Muscle of leg (tissue), 3 donors: ENCODE measurements at regions not wholly inside any gene's neighbourhood (a gene's known extent, or its start where the extent isn't known, plus 50 kb on each side); places are given as distances from the start of the nearest gene placed in this dataset.

Source experiments
- DNase-seq: peaks from one replicate; pipeline ENCODE4 v3.0.0; 2013
- H3K27ac ChIP-seq: one replicate; pipeline ENCODE4 v1.5.1; 2013; ENCODE audit warnings: mild to moderate bottlenecking, low read length, control low read depth
- H3K27me3 ChIP-seq: one replicate; pipeline ENCODE4 v1.6.1; 2013; ENCODE audit warnings: low read length; ENCODE audit not compliant: control insufficient read depth, insufficient read depth
- H3K36me3 ChIP-seq: one replicate; pipeline ENCODE4 v1.6.1; 2013; ENCODE audit warnings: low read length; ENCODE audit not compliant: control insufficient read depth, insufficient read depth
- H3K4me1 ChIP-seq: one replicate; pipeline ENCODE4 v1.6.1; 2013; ENCODE audit warnings: low read length; ENCODE audit not compliant: control insufficient read depth, insufficient read depth
- H3K4me3 ChIP-seq: one replicate; pipeline ENCODE4 v1.5.1; 2013; ENCODE audit warnings: low read length, control low read depth
- H3K9me3 ChIP-seq: replicated peaks from 2 replicates; pipeline ENCODE4 v1.6.1; 2013; ENCODE audit warnings: low read depth, low read length; ENCODE audit not compliant: control insufficient read depth
- WGBS: methylation state at CpG from one replicate; pipeline ENCODE4 v1.1.5; 2013; ENCODE audit warnings: missing lambda C conversion rate; ENCODE audit not compliant: insufficient coverage; 5-methylcytosine and 5-hydroxymethylcytosine counted together

DNA sequence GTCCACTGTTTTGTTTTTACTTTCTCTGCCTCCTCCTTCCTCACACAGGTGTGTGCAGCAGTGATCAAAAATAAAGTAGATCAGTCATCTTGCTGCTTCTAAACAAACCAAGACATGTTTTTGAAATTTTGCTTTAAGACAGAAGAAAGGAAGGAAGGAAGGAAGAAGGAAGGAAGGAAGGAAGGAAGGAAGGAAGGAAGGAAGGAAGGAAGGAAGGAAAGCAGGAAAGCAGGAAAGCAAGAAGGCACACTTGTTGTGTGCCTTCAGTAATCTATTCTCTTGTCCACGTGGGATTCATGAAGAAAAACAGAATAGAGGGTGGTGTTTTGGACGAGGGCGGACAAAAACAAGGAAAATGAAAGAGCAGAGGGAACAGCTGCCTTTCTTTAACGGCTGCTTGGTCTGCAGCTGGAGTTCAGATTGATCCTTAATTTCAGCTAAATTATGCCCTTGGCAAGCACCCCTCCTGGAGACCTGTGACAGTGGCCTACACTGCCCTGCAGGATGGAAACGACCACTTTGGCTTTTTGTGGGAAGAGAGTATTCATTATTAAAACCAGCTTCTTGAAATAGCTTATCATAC, 188.5 kb upstream of the IRX3 start:
- Histone ChIP-seq H3K36me3 (no peaks in the 10 kb centered on the region), H3K27ac (peak overlapping the region; percentile 13), H3K27me3 (peaks cover 4% of the 10 kb centered on the region), H3K9me3 (no peaks in the 10 kb centered on the region), H3K4me3 (no peak overlapping the region), H3K4me1 (peaks cover 26% of the 10 kb centered on the region)
- DNase-seq = peak; percentile 30
- WGBS = 30% methylated on average over 3 of the region's 5 CpGs

GRCh38 chr16:54473226-54473993, 186.8 kb upstream of the IRX3 start:
- WGBS = 69% methylated on average over 3 of the region's 8 CpGs
- peaks cover 4% of the 10 kb centered on the region for H3K27me3 ChIP-seq
- H3K36me3 ChIP-seq = no peaks in the 10 kb centered on the region
- peaks cover 29% of the 10 kb centered on the region for H3K4me1 ChIP-seq
- no peak overlapping the region for H3K27ac ChIP-seq
- no peaks in the 10 kb centered on the region for H3K9me3 ChIP-seq
- peak; percentile 33 for DNase-seq
- no peak overlapping the region for H3K4me3 ChIP-seq

DNA sequence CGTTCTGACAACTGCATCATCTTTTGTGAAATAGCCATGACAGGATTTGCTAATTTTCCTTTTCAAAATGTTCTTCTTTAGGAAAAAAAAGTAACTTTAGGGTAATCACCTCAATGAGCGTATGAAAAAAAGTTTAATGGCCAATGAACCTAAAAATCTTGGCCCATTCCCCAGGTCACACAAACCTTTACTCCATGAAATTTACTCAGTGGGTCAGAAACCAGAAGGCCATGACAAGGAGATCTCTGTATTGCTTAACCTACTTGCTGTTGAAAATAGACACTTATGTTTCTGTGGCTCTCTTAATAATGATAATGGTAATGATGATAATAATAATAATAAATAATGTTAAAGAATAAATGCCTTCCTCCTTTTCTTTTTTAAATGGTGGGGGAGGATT, 180.8 kb upstream of the IRX3 start:
- H3K9me3 ChIP-seq = peaks cover 13% of the 10 kb centered on the region
- no peaks in the 10 kb centered on the region for H3K36me3 ChIP-seq
- no peak overlapping the region for H3K4me3 ChIP-seq
- peaks cover 16% of the 10 kb centered on the region for H3K4me1 ChIP-seq
- DNase-seq = no peak
- peaks cover 2% of the 10 kb centered on the region for H3K27me3 ChIP-seq
- WGBS = no CpG with 5 or more reads among the region's 2 CpGs
- no peak overlapping the region for H3K27ac ChIP-seq

GRCh38 chr16:54466233-54466632, 179.6 kb upstream of the IRX3 start:
- 86% methylated on average over 1 of the region's 3 CpGs for WGBS

GRCh38 chr16:54465063-54465462, 178.5 kb upstream of the IRX3 start:
- Histone ChIP-seq H3K4me3 (no peak overlapping the region), H3K27ac (no peak overlapping the region), H3K9me3 (peaks cover 13% of the 10 kb centered on the region), H3K4me1 (peaks cover 10% of the 10 kb centered on the region), H3K36me3 (no peaks in the 10 kb centered on the region), H3K27me3 (no peaks in the 10 kb centered on the region)
- no CpG with 5 or more reads among the region's 4 CpGs for WGBS
- DNase-seq = no peak

More at GRCh38 chr16:54466233-54466632, 179.6 kb upstream of the IRX3 start:
- peaks cover 7% of the 10 kb centered on the region for H3K4me1 ChIP-seq
- H3K36me3 ChIP-seq = no peaks in the 10 kb centered on the region
- DNase-seq = no peak
- H3K27me3 ChIP-seq = peaks cover 2% of the 10 kb centered on the region
- H3K4me3 ChIP-seq = no peak overlapping the region
- H3K9me3 ChIP-seq = peaks cover 13% of the 10 kb centered on the region
- H3K27ac ChIP-seq = no peak overlapping the region

GRCh38 chr16:54462771-54463170, 176.2 kb upstream of the IRX3 start:
- Histone ChIP-seq H3K4me3 (no peak overlapping the region), H3K36me3 (no peaks in the 10 kb centered on the region), H3K4me1 (peaks cover 6% of the 10 kb centered on the region), H3K27ac (no peak overlapping the region), H3K9me3 (peaks cover 13% of the 10 kb centered on the region), H3K27me3 (peaks cover 3% of the 10 kb centered on the region)
- no CpG with 5 or more reads among the region's 2 CpGs for WGBS
- DNase-seq = no peak

DNA sequence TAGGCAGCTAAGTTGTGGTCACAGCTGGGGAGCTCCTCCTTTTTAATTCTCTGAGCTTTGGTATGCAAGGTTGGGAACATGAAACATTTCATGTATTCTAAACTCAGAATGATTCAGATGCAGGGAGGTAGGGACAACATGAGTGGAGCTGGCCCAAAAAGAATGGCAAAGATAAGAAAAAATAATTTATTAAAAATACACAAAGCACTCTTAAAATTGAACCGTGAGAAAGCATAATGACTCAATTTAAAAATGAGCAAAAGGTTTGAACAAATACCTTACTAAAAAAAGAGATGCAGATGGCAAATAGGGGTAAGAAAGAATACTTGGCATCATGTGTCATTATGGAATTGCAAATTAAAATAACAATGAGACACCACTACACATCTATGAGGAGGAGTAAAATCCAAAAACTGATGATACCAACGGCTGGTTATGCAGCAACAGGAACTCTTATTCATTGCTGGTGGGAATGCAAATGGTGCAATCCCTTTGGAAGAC, 175.6 kb upstream of the IRX3 start:
- no peak for DNase-seq
- no CpG with 5 or more reads among the region's 2 CpGs for WGBS
- peaks cover 13% of the 10 kb centered on the region for H3K9me3 ChIP-seq
- peaks cover 6% of the 10 kb centered on the region for H3K4me1 ChIP-seq
- no peak overlapping the region for H3K4me3 ChIP-seq
- H3K36me3 ChIP-seq = no peaks in the 10 kb centered on the region
- no peak overlapping the region for H3K27ac ChIP-seq
- H3K27me3 ChIP-seq = peaks cover 8% of the 10 kb centered on the region

DNA sequence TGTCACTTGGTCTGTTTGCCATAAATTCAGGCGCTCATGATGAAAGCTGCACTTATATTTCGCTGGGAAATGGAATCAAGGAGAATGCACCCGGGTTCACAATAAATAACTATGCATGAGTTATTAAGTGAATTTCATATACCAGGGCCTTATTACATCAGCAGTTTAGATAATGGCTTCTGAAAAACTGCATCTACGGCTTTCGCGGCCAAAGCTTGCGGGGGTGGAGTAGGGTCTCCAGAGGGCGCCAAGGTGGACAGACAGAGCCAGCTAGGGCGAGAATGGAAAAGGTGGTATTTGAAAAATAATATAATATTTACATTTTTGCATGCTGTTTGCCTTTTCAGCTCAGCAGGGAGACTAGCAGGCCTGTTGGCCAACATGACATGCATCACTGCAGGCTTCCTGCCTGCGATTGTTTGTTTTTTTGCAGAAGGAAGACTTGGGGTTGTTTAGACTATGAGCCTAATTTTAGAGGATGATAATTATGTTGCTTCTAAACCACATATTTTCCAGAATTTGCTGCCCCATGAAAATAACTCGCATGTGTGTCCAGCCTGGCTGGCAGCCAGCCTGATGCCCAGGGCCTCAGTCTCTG, 173.8 kb upstream of the IRX3 start:
- WGBS = 47% methylated on average over 3 of the region's 11 CpGs
- Histone ChIP-seq H3K36me3 (no peaks in the 10 kb centered on the region), H3K4me1 (peaks cover 6% of the 10 kb centered on the region), H3K27ac (no peak overlapping the region), H3K27me3 (peaks cover 10% of the 10 kb centered on the region), H3K9me3 (peaks cover 13% of the 10 kb centered on the region), H3K4me3 (no peak overlapping the region)
- DNase-seq = no peak

DNA sequence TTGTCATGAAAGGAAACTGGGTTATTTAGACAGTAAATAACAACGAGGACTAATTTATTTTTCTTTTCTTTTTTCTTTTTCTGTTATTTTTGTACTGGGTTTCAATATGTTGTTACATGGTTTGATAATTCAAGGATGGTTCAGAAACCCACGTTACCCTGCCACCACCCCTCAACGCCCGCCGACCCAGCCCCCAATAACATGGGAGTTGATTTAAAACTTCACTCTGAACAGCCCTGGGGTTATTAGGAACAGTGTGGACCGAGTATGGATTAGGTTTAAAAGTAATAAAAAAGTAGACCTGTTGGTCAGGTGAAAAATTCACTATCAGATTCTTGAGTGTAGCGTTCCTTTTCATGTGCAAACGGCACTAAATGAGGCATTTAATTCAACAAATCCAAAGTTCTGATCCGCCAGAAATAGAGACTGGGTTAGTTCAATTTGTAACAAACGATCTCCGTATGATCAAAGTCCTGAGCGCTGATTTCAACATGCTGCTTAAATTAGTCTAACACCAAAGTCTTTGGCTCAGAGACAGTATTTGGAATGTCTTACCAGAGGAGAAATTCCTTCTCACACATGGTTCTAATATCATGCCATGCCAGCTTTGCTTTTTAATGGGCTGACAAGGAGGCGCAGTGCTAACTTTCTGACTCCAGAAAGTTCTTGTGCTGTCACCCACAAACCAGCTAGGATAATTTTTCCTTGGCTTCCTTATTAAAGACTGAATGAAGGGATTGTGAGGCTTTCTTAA, 173.1 kb upstream of the IRX3 start:
- no peak overlapping the region for H3K27ac ChIP-seq
- H3K9me3 ChIP-seq = peaks cover 13% of the 10 kb centered on the region
- H3K27me3 ChIP-seq = peaks cover 14% of the 10 kb centered on the region
- peak; percentile 44 for DNase-seq
- no CpG with 5 or more reads among the region's 13 CpGs for WGBS
- H3K4me3 ChIP-seq = no peak overlapping the region
- peaks cover 6% of the 10 kb centered on the region for H3K4me1 ChIP-seq
- no peaks in the 10 kb centered on the region for H3K36me3 ChIP-seq

GRCh38 chr16:54458923-54459322, 172.3 kb upstream of the IRX3 start:
- H3K4me3 ChIP-seq = no peak overlapping the region
- H3K36me3 ChIP-seq = no peaks in the 10 kb centered on the region
- H3K27me3 ChIP-seq = peaks cover 14% of the 10 kb centered on the region
- H3K27ac ChIP-seq = no peak overlapping the region
- no CpG with 5 or more reads among the region's 1 CpG for WGBS
- peaks cover 6% of the 10 kb centered on the region for H3K4me1 ChIP-seq
- DNase-seq = no peak
- peaks cover 10% of the 10 kb centered on the region for H3K9me3 ChIP-seq
